ENCODE measurements at regions not wholly inside any gene's neighbourhood (a gene's known extent, or its start where the extent isn't known, plus 50 kb on each side); places are given as distances from the start of the nearest gene placed in this dataset.
"Not testable (repeated sequence)": the region's sequence is repeated elsewhere in the genome, so short reads cannot be mapped to it uniquely, and the experiment has no call there.

DNA sequence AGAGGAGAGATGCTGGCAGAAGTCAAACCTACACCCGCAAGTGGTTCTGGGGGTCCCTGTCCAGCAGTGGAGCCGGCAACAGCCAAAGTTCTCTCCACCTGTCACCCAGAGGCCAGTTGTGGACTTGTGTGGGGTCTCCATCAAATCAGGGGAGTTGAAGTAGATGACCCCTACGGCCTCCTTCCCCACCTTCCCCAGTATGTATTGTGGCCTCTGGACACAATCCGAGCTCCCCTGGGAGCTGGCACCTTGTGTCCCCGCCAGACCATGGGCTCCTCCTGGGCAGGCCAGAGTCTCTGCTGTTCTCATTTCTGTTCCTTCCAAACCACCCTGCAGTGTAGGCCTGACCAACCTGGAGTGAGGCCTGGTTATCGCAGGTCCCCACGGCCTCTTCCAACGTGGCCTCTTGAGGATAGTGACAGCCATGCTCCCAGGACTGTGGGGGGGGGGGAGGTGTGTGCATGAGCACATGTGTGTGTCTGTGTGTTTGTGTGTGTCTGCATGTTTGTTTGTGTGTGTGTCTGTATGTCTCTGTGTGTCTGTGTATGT, 246.4 kb downstream of the MATN1 start:
- no peak for DNase-seq

DNA sequence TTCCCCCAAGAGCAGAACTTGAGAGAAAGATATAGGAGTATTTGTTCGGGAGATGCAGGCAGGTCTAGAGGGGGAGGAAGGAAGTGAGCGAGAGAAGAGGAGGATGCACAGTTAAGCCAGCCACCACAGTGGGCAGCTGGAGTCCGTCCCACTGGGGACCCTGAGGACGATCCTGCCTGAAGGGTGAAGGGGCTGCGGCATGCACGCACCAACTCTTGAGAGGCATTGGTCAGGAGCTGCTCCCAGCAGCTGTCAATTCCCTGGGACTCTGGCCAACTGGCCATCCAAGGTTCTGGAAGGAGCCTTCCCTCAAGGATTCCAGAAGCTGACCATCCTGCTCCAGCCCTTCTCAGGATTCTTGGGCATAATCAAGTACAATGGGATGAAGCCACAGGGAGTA, 246.9 kb downstream of the MATN1 start:
- DNase-seq, result no peak

DNA sequence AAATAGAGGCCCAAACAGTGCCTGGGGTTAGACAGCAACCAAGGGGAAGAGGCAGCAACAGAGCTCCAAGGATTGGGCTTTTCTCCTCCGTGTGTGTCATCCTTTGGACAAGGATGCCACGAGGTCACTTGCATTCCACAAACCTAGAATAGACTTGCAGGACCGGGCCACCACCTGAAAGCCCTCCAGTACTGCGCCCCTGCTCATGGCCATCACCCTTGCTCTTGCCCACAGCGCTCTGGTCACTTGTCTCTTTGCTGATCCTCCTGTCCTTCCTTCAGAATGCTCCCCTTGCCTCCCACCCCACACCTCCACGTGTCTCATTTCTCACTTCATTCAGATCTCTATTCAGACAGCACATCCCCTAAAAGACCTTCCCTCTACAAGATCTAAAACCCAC, 247.4 kb downstream of the MATN1 start:
- DNase-seq, result no peak

- no peak for DNase-seq
Observed at GRCh38 chr1:30475201-30475600, 248.2 kb downstream of the MATN1 start.

GRCh38 chr1:30474818-30475200, 248.6 kb downstream of the MATN1 start:
- no peak for DNase-seq

- DNase-seq, result no peak
Observed at GRCh38 chr1:30473922-30474817, 249.2 kb downstream of the MATN1 start.

DNA sequence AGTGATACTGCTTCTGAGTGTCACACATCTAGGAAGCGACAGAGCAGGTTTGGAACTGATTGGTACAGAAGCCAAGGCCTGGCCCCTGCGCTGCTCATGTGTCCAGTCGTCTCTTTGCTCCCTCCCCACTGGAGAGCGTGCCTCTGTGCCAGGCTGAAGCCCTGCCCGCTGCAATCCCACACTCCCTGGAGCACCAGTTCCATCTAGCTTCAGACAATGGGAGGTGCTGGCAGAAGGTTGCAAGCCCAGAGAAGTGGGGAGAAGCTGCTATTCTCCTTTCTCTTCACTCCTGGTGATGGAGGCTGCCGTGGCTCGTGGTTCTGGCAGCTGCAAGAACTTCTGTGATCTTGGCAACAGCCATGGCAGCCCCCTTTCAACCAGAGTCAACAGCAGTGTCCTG, 250.9 kb downstream of the MATN1 start:
- DNase-seq, result no peak

DNA sequence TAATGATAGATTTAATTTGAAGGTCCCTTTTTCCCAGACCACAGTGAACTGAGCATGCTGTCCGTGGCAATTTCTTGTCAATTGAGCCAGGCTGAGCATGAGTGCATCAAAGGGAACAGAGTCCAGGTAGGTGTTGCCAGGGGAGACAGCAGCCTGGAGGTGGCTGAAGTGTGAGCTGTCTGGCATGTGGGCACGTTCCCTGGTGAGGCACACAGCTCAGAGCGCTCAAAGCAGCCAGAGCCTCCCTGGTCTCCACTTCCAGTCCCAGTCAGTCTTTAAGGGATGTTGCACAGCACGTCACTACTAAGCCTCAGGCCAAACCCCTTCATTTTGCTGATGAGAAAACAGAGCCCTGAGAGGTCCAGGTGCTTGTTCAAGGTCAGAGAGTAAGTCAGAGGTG, 251.4 kb downstream of the MATN1 start:
- no peak for DNase-seq

DNA sequence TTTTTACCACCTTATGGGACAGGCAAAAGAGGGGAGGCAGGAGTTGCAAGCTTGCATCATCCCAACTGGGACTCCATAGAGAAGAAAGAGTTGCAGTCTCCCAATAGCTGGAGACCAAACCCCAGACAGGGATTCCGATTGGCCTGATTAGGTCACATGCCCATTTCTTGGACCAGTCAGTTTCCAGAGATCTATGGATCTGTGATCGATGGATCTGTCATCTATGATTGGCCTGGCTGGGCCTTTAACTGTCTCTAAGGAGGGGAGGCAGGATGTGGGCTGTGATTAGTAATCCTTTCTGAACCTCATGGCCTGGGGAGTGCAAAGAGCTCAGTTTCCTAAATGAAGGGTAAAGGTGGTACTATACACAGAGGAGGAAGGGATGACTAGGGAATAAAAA, 252.1 kb downstream of the MATN1 start:
- DNase-seq, result no peak

DNA sequence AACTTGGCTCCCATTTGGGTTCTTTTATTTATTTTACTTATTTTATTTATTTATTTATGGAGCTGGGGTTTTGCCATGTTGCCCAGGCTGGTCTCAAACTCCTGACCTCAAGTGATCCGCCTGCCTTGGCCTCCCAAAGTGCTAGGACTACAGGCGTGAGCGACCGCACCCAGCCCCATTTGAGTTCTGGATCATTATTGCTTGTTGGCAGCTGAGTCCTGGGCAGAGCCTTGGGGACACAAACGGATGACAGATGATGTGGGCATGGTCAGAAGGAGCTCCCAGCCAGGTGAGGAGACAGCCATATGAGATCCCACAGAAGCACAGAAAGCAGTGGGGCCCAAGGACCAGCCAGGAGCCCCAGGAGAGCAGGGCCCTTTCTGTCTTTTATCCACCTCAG, 254.0 kb downstream of the MATN1 start:
- no peak for DNase-seq

DNA sequence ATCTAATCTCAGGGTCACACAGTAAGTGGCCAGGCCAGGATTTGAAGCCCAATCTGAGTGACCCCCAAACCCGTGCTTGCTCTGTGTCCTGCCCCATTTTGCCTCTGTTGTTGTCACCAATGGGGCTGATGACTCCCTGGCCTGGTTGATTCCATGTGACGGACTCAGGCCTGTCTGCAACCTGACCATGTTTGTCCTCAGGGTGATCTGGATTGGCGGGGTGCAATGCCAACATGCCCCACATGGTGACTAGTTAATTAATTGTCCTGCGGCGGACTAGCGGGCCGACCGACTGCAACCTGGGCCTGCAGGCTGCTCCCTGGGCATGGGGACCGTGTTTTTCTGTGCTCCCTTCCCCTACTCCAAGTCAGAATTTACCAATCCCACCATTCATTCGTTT, 256.3 kb downstream of the MATN1 start:
- no peak for DNase-seq

- no peak for DNase-seq
Observed at GRCh38 chr1:30466610-30467009, 256.8 kb downstream of the MATN1 start.

DNA sequence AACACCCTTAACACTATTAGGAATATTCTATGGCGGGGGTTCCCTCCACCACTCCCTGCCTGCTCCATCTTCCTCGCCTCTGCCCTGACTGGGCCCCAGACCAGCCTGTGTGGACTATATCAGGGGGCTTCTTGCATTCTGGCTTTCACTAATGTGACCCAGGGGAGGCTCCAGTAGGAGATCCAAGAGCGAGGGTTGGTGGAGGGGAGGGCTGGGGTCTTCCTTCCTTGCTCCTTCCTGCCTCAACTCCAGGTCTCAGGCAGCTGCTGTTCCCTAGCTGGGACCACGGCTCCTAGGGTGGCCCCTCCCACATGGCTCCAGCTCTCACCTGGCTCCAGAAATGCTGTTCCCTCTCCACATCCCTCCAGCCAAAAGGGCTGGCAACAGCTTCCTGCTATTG, 257.4 kb downstream of the MATN1 start:
- no peak for DNase-seq

GRCh38 chr1:30465096-30465495, 258.3 kb downstream of the MATN1 start:
- DNase-seq, result no peak

- DNase-seq, result no peak
Observed at GRCh38 chr1:30464187-30464617, 259.2 kb downstream of the MATN1 start.

GRCh38 chr1:30462826-30463425, 260.5 kb downstream of the MATN1 start:
- DNase-seq, result no peak

DNA sequence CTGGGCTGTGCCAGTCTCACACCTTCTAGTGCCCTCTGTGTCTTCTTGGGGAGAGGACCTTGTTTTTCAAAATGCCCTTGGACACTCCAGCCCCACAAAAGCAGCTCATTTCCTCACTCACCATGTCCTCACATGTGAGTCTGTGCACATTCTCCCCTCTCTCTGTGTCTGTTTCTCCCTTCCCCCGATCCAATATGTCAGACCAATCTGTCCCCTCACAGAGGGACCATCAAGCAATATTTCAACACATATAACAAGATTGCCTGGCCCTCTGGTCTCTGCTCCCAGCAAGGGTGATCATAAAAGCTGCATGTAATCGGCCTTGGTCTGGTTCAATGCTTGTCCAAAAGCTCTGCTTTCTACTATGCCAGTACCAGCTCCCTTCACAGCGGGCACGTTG, 261.2 kb downstream of the MATN1 start:
- no peak for DNase-seq

- DNase-seq, result no peak
Observed at GRCh38 chr1:30461640-30462039, 261.7 kb downstream of the MATN1 start.

DNA sequence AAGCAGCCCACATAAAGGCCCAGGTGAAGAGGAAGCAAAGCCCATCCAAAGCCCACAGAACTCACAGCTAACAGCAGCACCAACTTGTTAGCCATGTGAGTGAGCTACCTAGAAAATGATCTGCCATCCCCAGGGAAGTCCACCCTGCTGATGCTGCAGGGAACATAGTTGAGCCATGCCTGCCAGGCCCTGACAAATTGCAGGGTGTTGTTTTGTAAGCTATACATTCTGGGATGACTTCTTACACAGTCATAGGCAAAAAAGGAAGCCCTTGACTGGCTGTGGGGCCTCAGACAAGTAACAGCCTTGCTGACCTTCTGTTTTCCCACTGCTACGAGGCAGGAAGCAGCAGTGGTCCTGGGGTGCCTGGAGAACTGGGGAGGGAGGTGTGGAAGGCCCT, 262.7 kb downstream of the MATN1 start:
- DNase-seq, result no peak

DNA sequence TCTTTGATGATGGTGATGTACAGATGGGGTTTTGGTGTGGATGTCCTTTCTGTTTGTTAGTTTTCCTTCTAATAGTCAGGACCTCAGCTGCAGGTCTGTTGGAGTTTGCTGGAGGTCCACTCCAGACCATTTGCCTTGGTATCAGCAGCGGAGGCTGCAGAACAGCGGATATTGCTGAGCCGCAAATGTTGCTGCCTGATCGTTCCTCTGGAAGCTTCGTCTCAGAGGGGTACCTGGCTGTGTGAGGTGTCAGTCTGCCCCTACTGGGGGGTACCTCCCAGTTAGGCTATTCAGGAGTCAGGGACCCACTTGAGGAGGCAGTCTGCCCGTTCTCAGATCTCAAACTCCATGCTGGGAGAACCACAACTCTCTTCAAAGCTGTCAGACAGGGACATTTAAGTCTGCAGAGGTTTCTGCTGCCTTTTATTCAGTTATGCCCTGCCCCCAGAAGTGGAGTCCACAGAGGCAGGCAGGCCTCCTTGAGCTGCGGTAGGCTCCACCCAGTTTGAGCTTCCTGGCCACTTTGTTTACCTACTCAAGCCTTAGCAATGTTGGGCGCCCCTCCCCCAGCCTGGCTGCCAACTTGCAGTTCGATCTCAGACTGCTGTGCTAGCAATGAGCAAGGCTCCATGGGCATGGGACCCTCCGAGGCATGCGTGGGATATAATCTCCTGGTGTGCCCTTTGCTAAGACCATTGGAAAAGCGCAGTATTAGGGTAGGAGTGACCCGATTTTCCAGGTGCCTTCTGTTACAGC, 264.5 kb downstream of the MATN1 start:
- not testable (repeated sequence) for DNase-seq

GRCh38 chr1:30452925-30453324, 270.5 kb downstream of the MATN1 start:
- DNase-seq, result no peak

GRCh38 chr1:30452170-30452569, 271.2 kb downstream of the MATN1 start:
- DNase-seq, result no peak

DNA sequence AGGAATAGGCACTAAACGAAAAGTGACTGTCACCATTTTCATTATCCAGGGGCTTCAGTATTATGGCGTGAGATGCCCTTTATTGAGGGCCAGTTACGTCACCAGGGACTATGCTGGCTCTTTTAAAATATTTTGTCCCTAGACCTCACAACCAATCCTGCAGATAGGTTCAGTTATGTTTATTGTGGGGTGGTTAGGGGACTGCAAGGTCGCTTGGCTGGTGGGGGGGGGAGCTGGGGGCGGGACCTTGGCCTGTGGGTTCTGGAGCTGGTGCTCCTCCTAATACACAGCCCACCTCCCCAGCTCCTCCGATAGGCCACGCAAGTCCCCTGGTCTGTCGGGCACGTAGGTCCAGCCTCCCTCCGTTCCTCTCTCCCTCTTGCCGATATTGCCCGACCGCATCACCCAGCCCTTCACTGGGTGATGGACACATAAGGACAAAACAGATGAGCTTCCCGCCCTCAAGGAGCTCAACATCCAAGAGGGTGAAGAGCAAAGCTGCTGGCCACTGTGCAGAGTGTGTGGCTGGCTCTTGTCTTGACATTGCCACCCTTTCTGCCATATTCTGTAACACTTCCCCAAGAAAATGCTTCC, 271.8 kb downstream of the MATN1 start:
- no peak for DNase-seq
